ENCODE measurements at regions not wholly inside any gene's neighbourhood (a gene's known extent, or its start where the extent isn't known, plus 50 kb on each side); places are given as distances from the start of the nearest gene placed in this dataset.
"Not testable (repeated sequence)": the region's sequence is repeated elsewhere in the genome, so short reads cannot be mapped to it uniquely, and the experiment has no call there.

- intact Hi-C loops (cut with DNase I): no loop called here
- H3K36me3 ChIP-seq: no peaks in the 10 kb centered on the region
- H3K27me3 ChIP-seq: no peaks in the 10 kb centered on the region
- H3K4me3 ChIP-seq: no peak overlapping the region
- no peak overlapping the region for H3K9ac ChIP-seq (ENCODE audit: low read depth in 2 of 2, low read length in 2 of 2)
- no peak for TF ChIP-seq CTCF (IDR thresholded peaks at IDR 0.05)
- no peaks in the 10 kb centered on the region for H3K4me1 ChIP-seq
- DNase-seq: no peak
- H3K9me3 ChIP-seq: no peaks in the 10 kb centered on the region
- no peak overlapping the region for H3K27ac ChIP-seq
Measured at GRCh38 chr9:74138182-74138581, 359.0 kb upstream of the RORB start.

GRCh38 chr9:74140141-74140540 lies 357.0 kb upstream of the RORB start:
- Histone ChIP-seq H3K4me1 (no peaks in the 10 kb centered on the region), H3K36me3 (no peaks in the 10 kb centered on the region), H3K27me3 (no peaks in the 10 kb centered on the region), H3K9ac (ENCODE audit: low read depth in 2 of 2, low read length in 2 of 2) (no peak overlapping the region), H3K9me3 (no peaks in the 10 kb centered on the region), H3K4me3 (no peak overlapping the region), H3K27ac (no peak overlapping the region)
- TF ChIP-seq CTCF (IDR thresholded peaks at IDR 0.05): no peak
- intact Hi-C loops (cut with DNase I): no loop called here
- no peak for DNase-seq

GRCh38 chr9:74147906-74148305 lies 349.2 kb upstream of the RORB start:
- H3K27me3 ChIP-seq: no peaks in the 10 kb centered on the region
- no peak overlapping the region for H3K4me3 ChIP-seq
- no peak for TF ChIP-seq CTCF (IDR thresholded peaks at IDR 0.05)
- H3K9ac ChIP-seq (ENCODE audit: low read depth in 2 of 2, low read length in 2 of 2): no peak overlapping the region
- DNase-seq: no peak
- no peaks in the 10 kb centered on the region for H3K36me3 ChIP-seq
- intact Hi-C loops (cut with DNase I): no loop called here
- no peaks in the 10 kb centered on the region for H3K4me1 ChIP-seq
- H3K9me3 ChIP-seq: no peaks in the 10 kb centered on the region
- H3K27ac ChIP-seq: no peak overlapping the region

- H3K4me1 ChIP-seq: no peaks in the 10 kb centered on the region
- no peaks in the 10 kb centered on the region for H3K9me3 ChIP-seq
- intact Hi-C loops (cut with DNase I): no loop called here
Measured at GRCh38 chr9:74172874-74173273, 324.3 kb upstream of the RORB start.

GRCh38 chr9:74173284-74173683 lies 323.9 kb upstream of the RORB start:
- no peaks in the 10 kb centered on the region for H3K36me3 ChIP-seq
- H3K27ac ChIP-seq: no peak overlapping the region

More at GRCh38 chr9:74172874-74173273, 324.3 kb upstream of the RORB start:
- Histone ChIP-seq H3K27me3 (no peaks in the 10 kb centered on the region), H3K36me3 (no peaks in the 10 kb centered on the region), H3K27ac (no peak overlapping the region), H3K9ac (ENCODE audit: low read depth in 2 of 2, low read length in 2 of 2) (no peak overlapping the region), H3K4me3 (no peak overlapping the region)
- no peak for DNase-seq
- TF ChIP-seq CTCF (IDR thresholded peaks at IDR 0.05): no peak

GRCh38 chr9:74197771-74198170 lies 299.4 kb upstream of the RORB start:
- DNase-seq; intact Hi-C loops (cut with DNase I); H3K27ac ChIP-seq: not testable (repeated sequence)

More at GRCh38 chr9:74173284-74173683, 323.9 kb upstream of the RORB start:
- intact Hi-C loops (cut with DNase I): no loop called here
- H3K4me1 ChIP-seq: no peaks in the 10 kb centered on the region
- no peak for DNase-seq
- no peaks in the 10 kb centered on the region for H3K9me3 ChIP-seq
- H3K27me3 ChIP-seq: no peaks in the 10 kb centered on the region
- no peak for TF ChIP-seq CTCF (IDR thresholded peaks at IDR 0.05)
- H3K9ac ChIP-seq (ENCODE audit: low read depth in 2 of 2, low read length in 2 of 2): no peak overlapping the region
- no peak overlapping the region for H3K4me3 ChIP-seq

More at GRCh38 chr9:74197771-74198170, 299.4 kb upstream of the RORB start:
- H3K4me3 ChIP-seq; H3K9me3 ChIP-seq; H3K27me3 ChIP-seq; H3K36me3 ChIP-seq; H3K9ac ChIP-seq (ENCODE audit: low read depth in 2 of 2, low read length in 2 of 2); H3K4me1 ChIP-seq: not testable (repeated sequence)

Data from colonic mucosa (tissue), 4 donors.